Progenitor cell of endocrine pancreas (in vitro differentiated cells): ENCODE measurements at regions not wholly inside any gene's neighbourhood (a gene's known extent, or its start where the extent isn't known, plus 50 kb on each side); places are given as distances from the start of the nearest gene placed in this dataset.
A peak's percentile ranks its signal among the peaks of the same experiment; 100 is the strongest.

Experiments used
- DNase-seq: peaks from one replicate; pipeline ENCODE4 v3.0.0; 2021; ENCODE audit warnings: low spot score; ENCODE audit not compliant: unreplicated experiment
- H3K27ac Mint-ChIP-seq: 2 replicates; pipeline ENCODE4 v1.8.0; 2021; ENCODE audit warnings: mild to moderate bottlenecking, moderate library complexity, mixed read lengths
- H3K27me3 Mint-ChIP-seq: 2 replicates; pipeline ENCODE4 v1.8.0; 2021; ENCODE audit warnings: mixed read lengths
- H3K36me3 Mint-ChIP-seq: 2 replicates; pipeline ENCODE4 v1.8.0; 2022; ENCODE audit warnings: mixed read lengths; ENCODE audit not compliant: insufficient read depth
- H3K4me1 Mint-ChIP-seq: 2 replicates; pipeline ENCODE4 v1.8.0; 2021; ENCODE audit warnings: low read depth, mixed read lengths
- H3K4me3 Mint-ChIP-seq: 2 replicates; pipeline ENCODE4 v1.8.0; 2021; ENCODE audit warnings: low read depth, mild to moderate bottlenecking, moderate library complexity, mixed read lengths
- H3K9me3 Mint-ChIP-seq: 2 replicates; pipeline ENCODE4 v1.8.0; 2021; ENCODE audit warnings: low read depth, mixed read lengths
- TF ChIP-seq, protein P1 (sequence below): fragments of 200-600 bp; sonication (generic); IDR thresholded peaks from one replicate; pipeline ENCODE4 v1.5.0; 2021; ENCODE audit warnings: antibody characterized with exemption, mild to moderate bottlenecking; ENCODE audit not compliant: unreplicated experiment

DNA sequence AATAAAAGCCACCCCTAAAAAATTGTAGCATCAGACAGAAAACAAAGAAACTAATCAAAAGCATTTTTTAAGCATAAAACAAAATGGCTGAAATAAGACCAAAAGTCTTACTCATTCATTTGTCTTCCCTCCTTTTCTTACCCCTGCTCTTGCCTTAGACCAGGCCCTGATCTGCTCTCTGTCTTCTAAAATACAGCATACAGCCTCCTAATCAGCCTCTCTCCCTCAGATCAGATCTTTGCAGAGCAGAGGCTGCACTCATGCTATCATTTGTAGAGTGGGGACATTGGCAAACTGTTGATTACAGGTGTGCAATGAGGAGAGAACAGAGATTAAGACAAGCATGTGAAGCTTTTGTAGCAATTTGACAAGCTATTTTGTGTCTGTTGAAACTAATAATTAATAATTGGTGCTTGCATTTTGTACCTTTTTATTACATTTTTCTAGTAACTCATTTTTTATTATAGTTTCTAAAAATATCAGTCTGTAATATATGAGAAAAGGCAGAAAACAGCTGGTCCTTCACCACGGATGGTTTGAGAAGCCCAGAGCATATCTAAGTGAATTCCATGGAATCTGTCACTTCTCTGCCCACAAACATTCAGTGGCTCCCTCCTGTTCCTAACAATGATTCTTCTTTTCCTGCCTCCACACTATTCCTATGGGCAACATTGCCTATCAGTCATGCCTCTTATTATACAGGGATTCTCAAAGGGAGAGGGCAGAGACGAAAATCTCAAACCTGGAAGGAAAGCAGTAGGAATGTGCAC lies 286.2 kb upstream of the STT3B start:
- TF ChIP-seq, protein P1, sequence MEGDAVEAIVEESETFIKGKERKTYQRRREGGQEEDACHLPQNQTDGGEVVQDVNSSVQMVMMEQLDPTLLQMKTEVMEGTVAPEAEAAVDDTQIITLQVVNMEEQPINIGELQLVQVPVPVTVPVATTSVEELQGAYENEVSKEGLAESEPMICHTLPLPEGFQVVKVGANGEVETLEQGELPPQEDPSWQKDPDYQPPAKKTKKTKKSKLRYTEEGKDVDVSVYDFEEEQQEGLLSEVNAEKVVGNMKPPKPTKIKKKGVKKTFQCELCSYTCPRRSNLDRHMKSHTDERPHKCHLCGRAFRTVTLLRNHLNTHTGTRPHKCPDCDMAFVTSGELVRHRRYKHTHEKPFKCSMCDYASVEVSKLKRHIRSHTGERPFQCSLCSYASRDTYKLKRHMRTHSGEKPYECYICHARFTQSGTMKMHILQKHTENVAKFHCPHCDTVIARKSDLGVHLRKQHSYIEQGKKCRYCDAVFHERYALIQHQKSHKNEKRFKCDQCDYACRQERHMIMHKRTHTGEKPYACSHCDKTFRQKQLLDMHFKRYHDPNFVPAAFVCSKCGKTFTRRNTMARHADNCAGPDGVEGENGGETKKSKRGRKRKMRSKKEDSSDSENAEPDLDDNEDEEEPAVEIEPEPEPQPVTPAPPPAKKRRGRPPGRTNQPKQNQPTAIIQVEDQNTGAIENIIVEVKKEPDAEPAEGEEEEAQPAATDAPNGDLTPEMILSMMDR, result no peak
- H3K4me1 Mint-ChIP-seq, result peaks cover 19% of the 10 kb centered on the region
- peak overlapping the region; percentile 87 for H3K27ac Mint-ChIP-seq
- H3K27me3 Mint-ChIP-seq, result no peaks in the 10 kb centered on the region
- DNase-seq, result no peak
- no peaks in the 10 kb centered on the region for H3K36me3 Mint-ChIP-seq
- H3K9me3 Mint-ChIP-seq, result peaks cover 4% of the 10 kb centered on the region
- no peak overlapping the region for H3K4me3 Mint-ChIP-seq

DNA sequence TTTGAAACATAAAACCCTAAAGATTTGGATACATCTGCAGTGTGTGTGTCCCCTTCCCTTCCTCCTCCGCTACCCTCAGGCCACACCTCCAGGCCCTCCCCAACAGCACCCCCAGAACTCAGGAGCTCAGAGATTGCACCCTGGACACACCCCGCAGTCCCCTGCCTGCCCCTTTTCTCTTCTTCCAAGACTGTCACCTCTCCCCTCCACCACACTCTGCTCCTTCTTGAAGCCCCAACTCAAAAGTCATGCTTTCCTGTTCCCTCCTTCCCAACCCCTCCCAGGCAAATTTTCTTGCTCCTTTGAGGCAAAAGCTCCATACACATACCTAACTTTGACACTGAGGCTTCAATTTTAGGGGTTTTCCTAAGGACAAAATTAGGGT lies 285.7 kb upstream of the STT3B start:
- H3K4me3 Mint-ChIP-seq, result no peak overlapping the region
- H3K27me3 Mint-ChIP-seq, result no peaks in the 10 kb centered on the region
- peaks cover 7% of the 10 kb centered on the region for H3K9me3 Mint-ChIP-seq
- no peak overlapping the region for H3K27ac Mint-ChIP-seq
- TF ChIP-seq, protein P1, result no peak
- no peak for DNase-seq
- peaks cover 19% of the 10 kb centered on the region for H3K4me1 Mint-ChIP-seq
- H3K36me3 Mint-ChIP-seq, result no peaks in the 10 kb centered on the region

DNA sequence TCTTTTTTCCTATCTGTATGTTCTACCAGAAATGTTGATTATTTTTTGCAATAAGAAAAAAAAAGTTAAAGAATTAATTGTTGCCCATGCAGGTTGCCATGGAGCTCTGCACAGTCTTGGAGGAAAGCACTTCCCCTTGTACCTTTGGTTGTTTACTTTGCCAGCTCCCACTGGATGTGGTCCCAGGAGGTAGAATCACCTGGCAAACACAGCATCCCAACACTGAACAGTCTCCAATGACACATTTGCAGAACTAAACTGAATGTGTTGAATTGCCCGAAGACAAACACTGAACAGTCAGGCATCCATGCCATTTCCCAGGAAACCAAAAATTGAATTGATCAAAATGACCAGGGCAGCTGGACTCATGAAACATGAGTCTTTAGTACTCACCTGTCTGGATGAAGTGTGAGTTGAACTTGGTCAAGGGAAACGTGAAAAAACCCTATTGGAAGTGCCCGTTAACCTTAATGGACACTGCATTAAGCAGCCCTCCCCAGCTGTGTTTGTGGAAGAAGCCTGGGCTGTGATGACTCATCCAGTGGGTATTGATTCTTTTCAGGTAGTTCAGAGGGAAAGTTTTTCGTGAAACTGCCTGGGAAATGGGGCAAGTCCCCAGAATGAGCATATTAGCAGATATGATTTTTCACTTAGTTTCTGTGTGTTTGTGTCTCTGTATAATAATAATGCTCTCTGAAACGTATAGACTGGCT lies 284.7 kb upstream of the STT3B start:
- TF ChIP-seq, protein P1, result no peak
- DNase-seq, result no peak
- peaks cover 19% of the 10 kb centered on the region for H3K4me1 Mint-ChIP-seq
- H3K4me3 Mint-ChIP-seq, result no peak overlapping the region
- H3K27me3 Mint-ChIP-seq, result no peaks in the 10 kb centered on the region
- peaks cover 12% of the 10 kb centered on the region for H3K9me3 Mint-ChIP-seq
- peak overlapping the region; percentile 90 for H3K27ac Mint-ChIP-seq
- H3K36me3 Mint-ChIP-seq, result no peaks in the 10 kb centered on the region

DNA sequence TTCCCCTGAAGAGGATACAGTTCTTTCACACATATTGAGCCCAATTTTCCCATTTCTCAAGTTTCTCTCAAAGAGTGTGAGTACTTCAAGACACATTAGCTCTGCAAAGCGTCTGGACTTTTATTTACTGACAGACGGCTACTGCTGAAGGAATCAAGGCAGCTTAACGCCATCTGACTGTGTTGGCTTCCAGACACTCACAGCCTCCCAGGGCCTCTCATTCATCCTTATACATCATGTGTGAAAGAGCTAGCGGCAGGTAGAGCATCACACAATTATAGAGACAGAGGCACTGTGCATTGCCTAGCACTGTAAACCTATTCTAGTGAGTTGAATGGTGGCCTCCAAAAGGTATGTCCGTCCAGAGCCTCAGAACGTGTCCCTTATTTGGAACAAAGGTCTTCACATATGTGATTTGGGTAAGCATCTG lies 284.1 kb upstream of the STT3B start:
- Mint-ChIP-seq H3K4me1 (peaks cover 19% of the 10 kb centered on the region), H3K27ac (peak overlapping the region; percentile 90), H3K36me3 (no peaks in the 10 kb centered on the region), H3K4me3 (no peak overlapping the region), H3K27me3 (no peaks in the 10 kb centered on the region), H3K9me3 (peaks cover 13% of the 10 kb centered on the region)
- DNase-seq, result no peak
- TF ChIP-seq, protein P1, result no peak

DNA sequence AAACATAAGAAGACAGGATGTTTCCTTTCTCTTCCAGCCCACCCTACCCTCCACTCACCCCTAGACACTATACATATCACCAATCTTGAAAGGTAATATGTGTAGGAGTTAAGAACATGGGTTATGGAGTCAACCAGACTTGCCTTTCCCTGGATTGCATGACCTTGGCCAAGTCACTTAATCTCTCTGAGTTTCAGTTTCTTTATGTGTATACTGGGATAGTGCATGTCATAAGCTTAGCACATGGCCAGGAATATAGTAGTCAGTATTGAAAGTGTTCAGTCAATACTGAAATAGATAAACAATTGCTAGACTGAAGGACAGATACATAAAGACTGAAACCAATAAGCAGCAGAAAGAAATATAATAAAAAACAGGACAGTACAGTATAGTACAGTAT lies 283.2 kb upstream of the STT3B start:
- TF ChIP-seq, protein P1, result no peak
- H3K9me3 Mint-ChIP-seq, result peaks cover 16% of the 10 kb centered on the region
- H3K27me3 Mint-ChIP-seq, result no peaks in the 10 kb centered on the region
- peaks cover 19% of the 10 kb centered on the region for H3K4me1 Mint-ChIP-seq
- no peak overlapping the region for H3K4me3 Mint-ChIP-seq
- no peaks in the 10 kb centered on the region for H3K36me3 Mint-ChIP-seq
- no peak for DNase-seq
- no peak overlapping the region for H3K27ac Mint-ChIP-seq
